ENCODE measurements at regions not wholly inside any gene's neighbourhood (a gene's known extent, or its start where the extent isn't known, plus 50 kb on each side); places are given as distances from the start of the nearest gene placed in this dataset.
"Not testable (repeated sequence)": the region's sequence is repeated elsewhere in the genome, so short reads cannot be mapped to it uniquely, and the experiment has no call there.

- no peak for DNase-seq (ENCODE audit: low read depth, low spot score)
Observed at GRCh38 chr1:213776969-213777368, 210.8 kb upstream of the PROX1 start.

- no peak for DNase-seq (ENCODE audit: low read depth, low spot score)
Observed at GRCh38 chr1:213779228-213779627, 208.5 kb upstream of the PROX1 start.

- no peak for DNase-seq (ENCODE audit: low read depth, low spot score)
Observed at GRCh38 chr1:213782941-213783672, 204.7 kb upstream of the PROX1 start.

GRCh38 chr1:213783893-213784292 is 203.9 kb upstream of the PROX1 start:
- no peak for DNase-seq (ENCODE audit: low read depth, low spot score)

- DNase-seq (ENCODE audit: low read depth, low spot score) = no peak
Observed at GRCh38 chr1:213786683-213787082, 201.1 kb upstream of the PROX1 start.

GRCh38 chr1:213790565-213790964 is 197.2 kb upstream of the PROX1 start:
- DNase-seq (ENCODE audit: low read depth, low spot score) = no peak

GRCh38 chr1:213793482-213794067 is 194.2 kb upstream of the PROX1 start:
- no peak for DNase-seq (ENCODE audit: low read depth, low spot score)

- no peak for DNase-seq (ENCODE audit: low read depth, low spot score)
Observed at GRCh38 chr1:213796525-213796924, 191.2 kb upstream of the PROX1 start.

GRCh38 chr1:213808288-213808687 is 179.5 kb upstream of the PROX1 start:
- DNase-seq (ENCODE audit: low read depth, low spot score) = not testable (repeated sequence)

GRCh38 chr1:213817156-213817555 is 170.6 kb upstream of the PROX1 start:
- no peak for DNase-seq (ENCODE audit: low read depth, low spot score)

- no peak for DNase-seq (ENCODE audit: low read depth, low spot score)
Observed at GRCh38 chr1:213820362-213821149, 167.2 kb upstream of the PROX1 start.

- no peak for DNase-seq (ENCODE audit: low read depth, low spot score)
Observed at GRCh38 chr1:213821175-213821942, 166.4 kb upstream of the PROX1 start.

GRCh38 chr1:213821943-213822334 is 165.8 kb upstream of the PROX1 start:
- DNase-seq (ENCODE audit: low read depth, low spot score) = no peak

GRCh38 chr1:213826891-213827290 is 160.9 kb upstream of the PROX1 start:
- no peak for DNase-seq (ENCODE audit: low read depth, low spot score)

- DNase-seq (ENCODE audit: low read depth, low spot score) = no peak
Observed at GRCh38 chr1:213828867-213829266, 158.9 kb upstream of the PROX1 start.

GRCh38 chr1:213829780-213830179 is 158.0 kb upstream of the PROX1 start:
- DNase-seq (ENCODE audit: low read depth, low spot score) = no peak

GRCh38 chr1:213830371-213830770 is 157.4 kb upstream of the PROX1 start:
- no peak for DNase-seq (ENCODE audit: low read depth, low spot score)

GRCh38 chr1:213840575-213840974 is 147.2 kb upstream of the PROX1 start:
- DNase-seq (ENCODE audit: low read depth, low spot score) = no peak

- no peak for DNase-seq (ENCODE audit: low read depth, low spot score)
Observed at GRCh38 chr1:213844632-213845031, 143.1 kb upstream of the PROX1 start.

- DNase-seq (ENCODE audit: low read depth, low spot score) = no peak
Observed at GRCh38 chr1:213852107-213852506, 135.7 kb upstream of the PROX1 start.

- no peak for DNase-seq (ENCODE audit: low read depth, low spot score)
Observed at GRCh38 chr1:213858581-213858980, 129.2 kb upstream of the PROX1 start.

- no peak for DNase-seq (ENCODE audit: low read depth, low spot score)
Observed at GRCh38 chr1:213861841-213862240, 125.9 kb upstream of the PROX1 start.

Data from smooth muscle cell of the brain vasculature (primary cell).